Stomach smooth muscle (tissue), 2 donors: ENCODE measurements at regions not wholly inside any gene's neighbourhood (a gene's known extent, or its start where the extent isn't known, plus 50 kb on each side); places are given as distances from the start of the nearest gene placed in this dataset.
"Not testable (repeated sequence)": the region's sequence is repeated elsewhere in the genome, so short reads cannot be mapped to it uniquely, and the experiment has no call there.

Source experiments
- H3K27ac ChIP-seq: one replicate; pipeline ENCODE4 v1.7.0; 2013; ENCODE audit warnings: mild to moderate bottlenecking, low read length, inconsistent platforms
- H3K27me3 ChIP-seq, 2 donors: one replicate each; pipeline ENCODE4 v1.7.0; 2013; ENCODE audit warnings: low read length in 2 of 2; ENCODE audit not compliant: insufficient read depth in 2 of 2, control insufficient read depth in 1 of 2
- H3K36me3 ChIP-seq, 2 donors: one replicate each; pipeline ENCODE4 v1.7.0; 2013; ENCODE audit warnings: low read length in 2 of 2; ENCODE audit not compliant: control insufficient read depth in 2 of 2, insufficient read depth in 2 of 2
- H3K4me1 ChIP-seq: one replicate; pipeline ENCODE4 v1.7.0; 2013; ENCODE audit warnings: low read length; ENCODE audit not compliant: control insufficient read depth, insufficient read depth
- H3K4me3 ChIP-seq, 2 donors: one replicate each; pipeline ENCODE4 v1.7.0; 2013; ENCODE audit warnings: low read length in 2 of 2
- H3K9ac ChIP-seq, 2 donors: one replicate each; pipeline ENCODE4 v1.7.0; 2013; ENCODE audit warnings: low read length in 2 of 2, mild to moderate bottlenecking in 1 of 2
- H3K9me3 ChIP-seq, 2 donors: one replicate each; pipeline ENCODE4 v1.7.0; 2013; ENCODE audit warnings: low read length in 2 of 2; ENCODE audit not compliant: control insufficient read depth in 2 of 2
- donor health status: healthy.
- donor health status: Pancreatic carcinoma.

DNA sequence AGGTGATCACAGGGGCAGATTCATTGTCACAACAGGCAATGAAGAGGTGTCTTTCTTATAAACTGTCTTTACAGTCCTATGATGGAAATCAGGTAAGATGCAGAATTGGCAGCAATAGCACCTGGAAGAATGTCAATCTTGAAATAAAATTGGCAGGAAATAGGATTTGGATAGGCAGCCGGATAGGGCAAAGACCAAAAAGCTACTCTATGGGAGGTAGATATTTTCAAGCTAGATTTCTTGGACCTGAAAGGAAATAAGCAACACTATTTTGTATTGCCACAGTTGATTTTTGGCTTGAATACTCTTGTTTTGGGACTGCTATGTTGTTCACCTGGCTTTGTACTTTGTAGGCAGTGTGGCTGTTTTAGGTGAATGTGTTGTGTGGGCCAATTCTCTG is 314.2 kb downstream of the SLC7A11 start:
- H3K4me3 ChIP-seq = no peak overlapping the region
- H3K27me3 ChIP-seq = no peaks in the 10 kb centered on the region
- no peaks in the 10 kb centered on the region for H3K4me1 ChIP-seq
- H3K27ac ChIP-seq = no peak overlapping the region
- no peak overlapping the region for H3K9ac ChIP-seq
- H3K36me3 ChIP-seq = no peaks in the 10 kb centered on the region
- no peaks in the 10 kb centered on the region for H3K9me3 ChIP-seq

DNA sequence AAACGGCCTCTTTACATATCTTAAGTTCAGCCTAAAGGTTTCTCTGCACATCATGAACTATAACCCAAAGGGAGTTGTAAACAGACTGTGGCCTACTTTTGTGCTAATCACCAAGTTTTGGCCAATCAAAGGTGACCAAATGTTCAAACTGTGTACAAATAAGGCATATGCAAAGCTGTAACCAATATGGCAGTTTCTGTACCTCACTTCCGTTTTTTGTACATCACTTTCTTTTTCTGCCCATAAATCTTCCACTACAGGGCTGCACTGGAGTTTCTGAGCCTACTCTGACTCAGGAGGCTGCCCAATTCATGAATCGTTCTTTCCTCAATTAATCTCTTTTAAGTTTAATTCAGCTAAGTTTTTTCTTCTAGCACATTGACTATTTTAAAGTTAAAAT is 318.7 kb downstream of the SLC7A11 start:
- H3K27me3 ChIP-seq = no peaks in the 10 kb centered on the region

DNA sequence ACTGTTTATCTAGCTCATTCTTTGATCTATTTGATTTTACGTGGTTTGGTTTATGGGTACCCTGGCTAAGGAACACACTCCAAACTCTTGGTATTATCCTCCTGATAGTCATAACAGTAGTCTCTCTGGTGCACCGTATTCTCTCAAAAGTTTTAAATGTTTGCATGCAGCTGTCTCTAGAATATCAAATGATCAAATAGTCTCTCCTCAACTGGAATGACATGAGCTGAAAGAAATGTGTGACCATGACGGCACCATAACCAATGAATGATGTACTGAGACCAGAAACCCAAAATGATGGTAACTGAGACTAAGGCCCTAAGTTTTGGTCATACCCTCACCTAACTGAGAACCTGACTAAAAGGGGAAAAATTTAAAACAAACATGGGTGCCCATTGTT is 319.4 kb downstream of the SLC7A11 start:
- no peaks in the 10 kb centered on the region for H3K36me3 ChIP-seq
- H3K4me3 ChIP-seq = no peak overlapping the region
- H3K9me3 ChIP-seq = no peaks in the 10 kb centered on the region
- H3K27me3 ChIP-seq = no peaks in the 10 kb centered on the region
- no peak overlapping the region for H3K27ac ChIP-seq
- H3K4me1 ChIP-seq = no peaks in the 10 kb centered on the region
- no peak overlapping the region for H3K9ac ChIP-seq

More for the DNA sequence above, 318.7 kb downstream of the SLC7A11 start:
- Histone ChIP-seq H3K27ac (no peak overlapping the region), H3K4me1 (no peaks in the 10 kb centered on the region), H3K9me3 (no peaks in the 10 kb centered on the region), H3K36me3 (no peaks in the 10 kb centered on the region), H3K4me3 (no peak overlapping the region), H3K9ac (no peak overlapping the region)

- Histone ChIP-seq H3K9me3 (no peaks in the 10 kb centered on the region), H3K36me3 (no peaks in the 10 kb centered on the region), H3K9ac (no peak overlapping the region), H3K27ac (no peak overlapping the region), H3K4me1 (no peaks in the 10 kb centered on the region), H3K4me3 (no peak overlapping the region), H3K27me3 (no peaks in the 10 kb centered on the region)
Observed at GRCh38 chr4:137909529-137910309, 332.4 kb downstream of the SLC7A11 start.

- Histone ChIP-seq H3K36me3 (no peaks in the 10 kb centered on the region), H3K9ac (no peak overlapping the region)
Observed at GRCh38 chr4:137905930-137906329, 336.2 kb downstream of the SLC7A11 start.

DNA sequence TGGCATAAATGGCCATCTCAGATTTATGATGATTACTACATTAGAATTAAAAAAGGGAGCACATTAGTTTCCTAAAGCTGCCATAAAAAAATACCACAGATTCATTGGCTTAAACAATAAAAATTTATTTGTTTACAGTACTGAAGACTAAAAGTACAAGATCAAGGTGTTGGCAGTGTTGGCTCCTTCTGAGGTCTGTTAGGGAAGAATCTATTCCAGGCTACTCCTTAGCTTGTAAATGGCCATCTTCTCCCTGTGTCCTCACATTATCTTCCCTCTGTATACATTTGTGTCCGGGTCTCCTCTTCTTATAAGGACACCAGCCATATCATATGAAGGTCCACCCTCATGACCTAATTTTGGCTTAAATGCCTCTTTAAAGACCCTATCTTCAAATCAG is 341.0 kb downstream of the SLC7A11 start:
- H3K4me1 ChIP-seq = no peaks in the 10 kb centered on the region
- no peaks in the 10 kb centered on the region for H3K36me3 ChIP-seq
- no peaks in the 10 kb centered on the region for H3K9me3 ChIP-seq
- H3K27me3 ChIP-seq = no peaks in the 10 kb centered on the region
- H3K4me3 ChIP-seq = no peak overlapping the region
- H3K9ac ChIP-seq = no peak overlapping the region
- H3K27ac ChIP-seq = no peak overlapping the region

More at GRCh38 chr4:137905930-137906329, 336.2 kb downstream of the SLC7A11 start:
- H3K27me3 ChIP-seq = no peaks in the 10 kb centered on the region
- no peak overlapping the region for H3K27ac ChIP-seq
- H3K4me1 ChIP-seq = no peaks in the 10 kb centered on the region
- no peak overlapping the region for H3K4me3 ChIP-seq
- H3K9me3 ChIP-seq = no peaks in the 10 kb centered on the region

- Histone ChIP-seq H3K27ac (no peak overlapping the region), H3K36me3 (no peaks in the 10 kb centered on the region), H3K27me3 (no peaks in the 10 kb centered on the region), H3K9me3 (no peaks in the 10 kb centered on the region), H3K4me1 (no peaks in the 10 kb centered on the region), H3K9ac (no peak overlapping the region), H3K4me3 (no peak overlapping the region)
Observed at GRCh38 chr4:137896221-137896737, 345.9 kb downstream of the SLC7A11 start.

- not testable (repeated sequence) for H3K36me3 ChIP-seq, H3K27ac ChIP-seq, H3K4me1 ChIP-seq, H3K9ac ChIP-seq, H3K27me3 ChIP-seq, H3K9me3 ChIP-seq, H3K4me3 ChIP-seq
Observed at GRCh38 chr4:137895515-137895914, 346.6 kb downstream of the SLC7A11 start.

DNA sequence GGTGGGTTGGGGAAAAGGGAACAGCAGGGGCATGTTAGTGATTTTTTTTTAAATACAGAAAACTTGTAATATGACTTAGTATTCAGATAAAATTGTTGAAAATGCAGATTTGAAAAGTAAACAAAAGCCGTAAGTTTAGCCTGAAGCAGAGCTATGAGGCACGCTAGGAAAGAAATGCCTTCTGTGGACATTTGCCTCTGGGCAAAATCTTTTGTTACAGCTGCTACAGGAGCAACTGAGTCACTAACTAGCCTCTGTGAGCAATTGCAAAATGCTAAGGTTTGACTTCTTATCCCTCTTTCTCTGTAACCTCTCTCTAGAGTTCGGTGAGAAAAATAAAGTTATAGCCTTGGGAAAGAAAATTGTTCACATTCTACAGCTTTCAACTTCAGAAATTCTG is 350.0 kb downstream of the SLC7A11 start:
- Histone ChIP-seq H3K4me3 (no peak overlapping the region), H3K27ac (no peak overlapping the region), H3K9me3 (no peaks in the 10 kb centered on the region), H3K4me1 (no peaks in the 10 kb centered on the region), H3K36me3 (no peaks in the 10 kb centered on the region), H3K9ac (no peak overlapping the region), H3K27me3 (no peaks in the 10 kb centered on the region)

- Histone ChIP-seq H3K4me3 (no peak overlapping the region), H3K27me3 (no peaks in the 10 kb centered on the region), H3K27ac (no peak overlapping the region), H3K9ac (no peak overlapping the region), H3K4me1 (no peaks in the 10 kb centered on the region), H3K9me3 (no peaks in the 10 kb centered on the region), H3K36me3 (no peaks in the 10 kb centered on the region)
Observed at GRCh38 chr4:137890812-137891211, 351.3 kb downstream of the SLC7A11 start.

DNA sequence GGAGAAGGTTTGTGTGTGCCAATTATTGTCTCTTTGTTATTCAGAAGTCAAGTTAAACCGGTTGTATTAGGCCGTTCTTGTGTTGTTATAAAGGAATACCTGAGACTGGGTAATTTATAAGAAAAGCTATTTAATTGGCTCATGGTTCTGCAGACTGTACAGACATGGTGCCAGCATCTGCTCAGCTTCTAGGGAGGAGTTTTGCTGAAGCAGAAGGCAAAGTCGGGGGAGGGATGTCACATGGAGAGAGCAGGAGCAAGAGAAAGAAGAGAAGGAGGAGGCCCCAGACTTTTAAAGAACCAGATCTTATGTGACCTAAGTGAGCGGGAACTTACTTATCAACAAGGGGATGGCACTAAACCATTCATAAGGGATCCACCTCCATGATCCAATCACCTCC is 349.3 kb upstream of the PCDH18 start:
- Histone ChIP-seq H3K9ac (no peak overlapping the region), H3K4me3 (no peak overlapping the region), H3K4me1 (no peaks in the 10 kb centered on the region)

More for the DNA sequence above, 349.3 kb upstream of the PCDH18 start:
- no peaks in the 10 kb centered on the region for H3K36me3 ChIP-seq
- no peak overlapping the region for H3K27ac ChIP-seq
- no peaks in the 10 kb centered on the region for H3K27me3 ChIP-seq
- H3K9me3 ChIP-seq = peaks cover 0 to 5% of the 10 kb centered on the region in 2 donors
